SK-N-SH (cell line): ENCODE measurements at regions not wholly inside any gene's neighbourhood (a gene's known extent, or its start where the extent isn't known, plus 50 kb on each side); places are given as distances from the start of the nearest gene placed in this dataset.

Source experiments
- GABPA ChIP-seq: IDR thresholded peaks from 2 replicates; pipeline ENCODE4 v1.4.0; 2012; ENCODE audit warnings: low read depth, mild to moderate bottlenecking
- MEF2A ChIP-seq: IDR thresholded peaks from 2 replicates; pipeline ENCODE4 v1.4.0; 2012; ENCODE audit warnings: low read depth, borderline replicate concordance

DNA sequence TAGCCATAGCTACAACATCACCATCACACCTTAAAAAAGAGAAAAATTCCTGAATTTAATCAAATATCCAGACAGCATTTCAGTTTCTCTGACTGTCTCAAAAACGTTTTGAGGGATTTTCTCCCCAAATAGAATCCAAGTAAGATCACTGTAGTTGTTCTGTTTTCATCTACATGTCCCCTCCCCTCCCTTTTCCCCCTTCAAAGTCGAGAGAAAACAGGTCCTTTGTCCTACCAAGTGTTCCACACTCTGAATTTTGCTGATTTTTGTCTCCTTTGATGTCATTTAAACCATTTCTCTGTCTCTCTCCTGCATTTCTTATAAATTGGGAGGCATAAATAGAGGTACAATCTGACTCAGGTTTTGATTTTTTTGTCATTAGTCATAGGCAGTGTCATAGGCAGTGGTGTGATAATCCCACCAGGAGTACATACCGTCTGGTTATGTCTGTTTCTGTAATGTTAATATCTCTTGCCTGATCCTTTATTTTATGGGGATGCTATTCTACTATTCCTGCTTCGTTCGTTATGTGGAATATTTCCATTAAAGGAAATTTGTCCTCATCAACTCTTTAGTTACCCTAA, 348.6 kb downstream of the PTTG2 start:
- TF ChIP-seq GABPA (no peak), MEF2A (no peak)
